ENCODE measurements at regions not wholly inside any gene's neighbourhood (a gene's known extent, or its start where the extent isn't known, plus 50 kb on each side); places are given as distances from the start of the nearest gene placed in this dataset.

GRCh38 chr5:107263387-107264018 lies 407.2 kb downstream of the EFNA5 start:
- no peak for DNase-seq (ENCODE audit: low read depth)

DNA sequence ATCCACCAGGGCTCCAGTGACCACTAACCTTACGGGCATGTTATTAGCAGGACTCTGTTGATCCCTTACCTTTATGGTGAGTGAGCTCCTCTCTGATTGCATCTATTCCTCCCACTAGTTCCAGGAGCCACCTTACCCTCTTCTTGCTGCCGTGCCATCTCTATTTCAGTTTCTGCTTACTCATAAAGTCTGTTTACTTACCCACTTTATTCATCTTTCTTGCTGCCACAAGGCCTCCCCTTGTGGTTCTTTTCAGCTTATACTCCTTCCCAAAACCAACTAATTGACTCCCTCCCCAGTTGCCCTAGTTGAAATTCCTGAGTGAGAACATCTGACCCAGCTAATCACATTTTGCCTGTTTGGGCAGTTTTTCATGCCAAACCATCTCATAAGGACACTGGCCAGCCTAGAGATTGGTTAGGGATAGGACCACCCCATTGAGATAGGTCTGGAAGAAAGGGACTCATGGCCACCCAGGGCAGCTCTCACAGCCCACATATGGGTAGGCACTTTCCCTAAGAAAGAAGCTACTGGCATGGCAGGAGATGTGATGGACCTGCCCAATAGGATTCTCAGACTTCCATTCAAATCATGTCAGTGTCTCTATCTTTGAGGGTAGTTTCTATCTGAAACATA lies 412.7 kb downstream of the EFNA5 start:
- no peak for DNase-seq (ENCODE audit: low read depth)

DNA sequence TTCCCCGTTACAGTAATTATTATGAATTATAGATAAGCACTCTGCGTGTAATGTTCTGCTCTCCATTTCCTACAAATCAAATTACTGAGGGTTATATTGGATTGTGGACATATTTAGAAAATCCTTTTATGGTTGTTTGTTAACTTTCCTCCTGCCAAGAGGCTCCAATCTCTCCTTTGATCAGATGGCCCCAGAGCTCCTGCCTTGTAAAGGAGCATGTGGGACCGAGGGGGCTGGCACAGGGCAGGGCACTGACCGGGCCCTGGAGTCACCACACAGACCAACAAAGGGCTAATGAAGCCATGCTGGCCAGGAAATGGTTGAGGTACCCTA lies 415.9 kb downstream of the EFNA5 start:
- no peak for DNase-seq (ENCODE audit: low read depth)

DNA sequence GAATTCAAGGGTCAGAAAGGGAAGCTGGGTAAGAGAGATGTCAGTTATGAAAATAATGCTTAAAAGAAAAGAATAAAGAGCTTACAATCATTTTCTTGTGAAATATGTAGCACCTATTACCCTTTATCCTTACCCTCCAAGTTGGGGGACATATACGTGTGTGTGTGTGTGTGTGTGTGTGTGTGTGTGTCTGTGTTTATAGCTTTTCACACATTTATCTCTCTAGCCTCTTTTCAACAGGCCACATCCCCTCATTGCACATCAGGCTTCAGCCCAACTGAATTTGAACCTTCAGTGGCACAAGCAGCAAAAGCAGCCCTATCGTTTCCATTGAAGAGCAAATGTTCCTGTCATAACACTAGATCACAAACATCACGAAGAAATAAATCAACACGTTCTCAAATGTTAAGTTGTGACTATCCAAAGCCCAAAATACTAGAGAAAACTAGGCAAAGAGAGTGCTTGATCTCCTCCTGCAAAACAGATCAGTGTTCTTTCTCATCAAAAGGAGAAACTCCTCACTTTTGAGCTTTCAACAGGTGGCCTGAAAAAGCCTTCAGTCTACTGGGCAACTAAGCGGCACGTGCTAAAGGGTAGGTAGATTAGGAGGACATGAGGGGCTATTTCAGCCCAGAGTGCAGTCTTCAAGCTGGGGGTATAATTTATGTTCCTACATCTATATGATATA lies 416.4 kb downstream of the EFNA5 start:
- DNase-seq (ENCODE audit: low read depth) = no peak

DNA sequence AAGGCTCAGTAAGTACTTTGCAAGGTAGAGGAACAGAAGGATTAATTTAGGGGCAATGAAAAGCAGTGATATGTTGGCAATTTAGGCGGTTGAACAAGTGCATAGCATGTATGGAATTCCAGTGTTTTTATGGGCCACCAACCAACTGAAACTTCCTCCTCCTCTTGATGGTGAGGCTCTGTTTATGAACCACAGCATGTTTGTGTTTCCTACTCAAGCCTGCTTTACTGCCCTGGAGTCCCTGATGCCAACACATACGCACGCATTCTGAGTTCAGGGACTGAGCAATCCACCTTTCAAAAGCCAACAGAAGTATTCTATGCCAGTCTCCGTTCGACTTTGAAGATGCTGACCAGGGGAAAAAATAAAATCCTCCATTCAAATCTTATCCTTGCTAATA lies 417.5 kb downstream of the EFNA5 start:
- no peak for DNase-seq (ENCODE audit: low read depth)

DNA sequence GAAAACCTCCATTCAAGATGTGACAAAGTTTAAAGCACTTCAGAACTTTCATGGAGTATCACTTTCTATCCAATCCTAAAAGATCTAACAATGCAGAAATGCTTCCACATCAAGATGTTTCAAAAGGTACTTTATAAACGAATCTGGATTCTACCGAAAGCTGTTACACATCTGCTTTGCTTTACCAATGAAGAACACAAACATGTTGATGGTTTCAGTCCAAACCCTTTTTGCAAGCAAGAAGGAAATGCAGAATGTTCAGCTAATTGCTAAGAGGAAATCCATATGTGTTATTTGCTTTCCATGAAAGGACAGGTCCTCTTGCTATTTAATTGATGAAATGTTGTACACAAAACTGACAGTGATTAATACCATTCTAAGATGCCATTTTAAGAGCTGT lies 419.6 kb downstream of the EFNA5 start:
- DNase-seq (ENCODE audit: low read depth) = no peak

- DNase-seq (ENCODE audit: low read depth) = no peak
Observed at GRCh38 chr5:107248066-107248695, 422.6 kb downstream of the EFNA5 start.

- DNase-seq (ENCODE audit: low read depth) = no peak
Observed at GRCh38 chr5:107247427-107247826, 423.3 kb downstream of the EFNA5 start.

DNA sequence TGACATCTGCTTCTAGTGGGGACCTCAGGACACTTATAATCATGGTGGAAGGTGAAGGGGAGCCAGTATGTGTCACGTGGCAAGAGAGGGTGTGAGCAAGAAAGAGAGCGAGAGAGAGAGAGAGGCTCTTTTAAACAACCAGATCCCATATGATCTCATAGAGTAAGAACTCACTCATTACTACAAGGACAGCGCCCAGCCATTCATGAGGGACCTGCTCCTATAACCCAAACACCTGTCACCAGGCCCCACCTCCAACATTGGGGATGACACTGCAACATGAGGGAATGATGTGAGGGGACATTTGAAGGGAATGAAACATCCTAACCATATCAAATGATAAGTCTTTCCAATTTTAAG lies 427.5 kb downstream of the EFNA5 start:
- DNase-seq (ENCODE audit: low read depth) = no peak

GRCh38 chr5:107242411-107243219 lies 428.1 kb downstream of the EFNA5 start:
- DNase-seq (ENCODE audit: low read depth) = no peak

DNA sequence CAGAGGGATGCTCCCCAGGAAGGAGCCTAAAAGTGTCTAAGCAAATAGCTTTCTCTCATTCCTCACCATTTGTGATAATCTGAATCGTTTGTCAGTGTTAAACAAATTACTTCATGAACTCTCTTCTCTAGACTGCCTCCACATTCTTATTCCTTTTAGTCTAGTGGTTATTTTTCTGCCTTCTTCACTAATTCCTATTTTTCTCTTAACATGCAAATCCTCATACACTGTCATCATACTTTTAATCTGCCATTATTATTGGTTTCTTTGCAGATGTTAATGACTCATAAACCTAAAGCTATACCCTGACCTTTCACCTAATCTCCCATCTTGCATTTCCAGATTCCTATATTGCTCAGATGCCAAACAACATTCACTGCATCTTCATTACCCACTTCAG lies 428.9 kb downstream of the EFNA5 start:
- no peak for DNase-seq (ENCODE audit: low read depth)

DNA sequence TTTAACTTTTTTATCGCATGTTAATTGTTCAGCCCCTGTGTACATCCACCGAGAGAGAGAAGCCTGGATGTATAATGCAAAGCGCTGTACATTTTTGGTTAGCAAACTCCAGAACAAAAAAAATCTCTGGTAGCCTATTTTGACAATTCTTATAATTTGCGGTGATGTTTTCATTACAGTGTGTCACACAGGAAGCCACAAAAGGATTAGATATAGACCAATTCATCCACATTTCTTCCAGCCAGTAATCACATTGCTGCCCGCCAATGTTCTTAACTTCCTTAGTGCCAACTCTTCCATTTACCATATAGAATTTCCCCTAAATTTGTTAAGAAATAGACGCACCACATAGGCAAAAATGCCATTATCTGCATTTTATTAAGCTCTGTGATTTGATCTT lies 435.6 kb downstream of the EFNA5 start:
- DNase-seq (ENCODE audit: low read depth) = no peak

DNA sequence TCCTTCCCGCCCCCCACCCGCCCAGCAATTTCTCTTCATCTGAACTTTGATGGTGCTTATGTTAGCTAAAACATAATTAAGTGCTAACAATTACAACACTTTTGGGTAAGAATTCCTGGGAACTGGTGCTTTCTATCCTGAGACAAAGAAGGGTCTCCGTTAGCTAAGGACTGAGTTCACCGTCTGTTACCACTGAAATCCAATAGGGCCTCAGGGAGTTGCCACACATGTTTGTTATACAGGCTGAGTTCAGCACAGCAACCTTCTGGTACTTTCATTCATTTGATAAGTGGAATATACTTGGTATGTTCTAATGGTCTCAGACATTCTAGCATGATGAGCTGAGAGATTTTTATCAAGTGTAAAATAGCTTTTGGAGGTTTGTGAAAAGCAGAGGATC lies 437.9 kb downstream of the EFNA5 start:
- no peak for DNase-seq (ENCODE audit: low read depth)

GRCh38 chr5:107232293-107232692 lies 438.4 kb downstream of the EFNA5 start:
- DNase-seq (ENCODE audit: low read depth) = no peak

DNA sequence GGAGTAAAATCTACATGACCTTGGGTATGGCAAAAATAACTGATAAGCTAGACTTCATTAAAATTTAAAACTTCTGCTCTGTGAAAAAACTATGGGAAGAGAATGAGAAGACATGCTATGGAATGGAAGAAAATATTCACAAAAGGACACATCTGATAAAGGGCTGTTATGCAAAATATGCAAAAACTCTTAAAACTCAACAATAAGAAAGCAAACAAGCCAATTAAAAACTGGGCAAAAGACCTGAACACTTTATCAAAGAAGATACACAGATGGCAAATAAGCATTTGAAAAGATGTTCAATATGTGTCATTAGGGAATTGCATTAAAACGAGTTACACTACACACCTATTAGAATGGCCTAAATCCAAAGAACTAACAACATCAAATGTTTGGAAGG lies 439.5 kb downstream of the EFNA5 start:
- DNase-seq (ENCODE audit: low read depth) = no peak

DNA sequence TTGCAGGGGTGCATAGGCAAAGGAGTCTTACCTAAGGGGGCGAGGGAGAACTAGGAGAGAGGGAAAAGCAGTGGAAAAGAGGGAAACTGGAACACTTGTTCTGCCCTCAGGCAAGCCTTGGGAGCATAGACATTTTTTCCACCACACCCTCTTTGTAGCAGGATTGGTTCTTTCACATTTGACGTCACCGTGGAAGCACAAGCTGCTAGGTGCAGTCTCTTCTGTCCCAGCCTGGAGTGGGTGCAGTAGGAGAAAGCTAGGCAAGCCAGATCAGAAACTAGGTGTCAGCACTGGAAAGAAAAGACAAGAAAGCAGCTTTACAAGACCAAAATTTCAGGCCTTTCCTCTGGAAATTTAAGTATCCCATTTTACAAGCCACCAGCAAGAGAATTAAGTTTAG lies 440.4 kb downstream of the EFNA5 start:
- no peak for DNase-seq (ENCODE audit: low read depth)

- DNase-seq (ENCODE audit: low read depth) = no peak
Observed at GRCh38 chr5:107228226-107228625, 442.5 kb downstream of the EFNA5 start.

DNA sequence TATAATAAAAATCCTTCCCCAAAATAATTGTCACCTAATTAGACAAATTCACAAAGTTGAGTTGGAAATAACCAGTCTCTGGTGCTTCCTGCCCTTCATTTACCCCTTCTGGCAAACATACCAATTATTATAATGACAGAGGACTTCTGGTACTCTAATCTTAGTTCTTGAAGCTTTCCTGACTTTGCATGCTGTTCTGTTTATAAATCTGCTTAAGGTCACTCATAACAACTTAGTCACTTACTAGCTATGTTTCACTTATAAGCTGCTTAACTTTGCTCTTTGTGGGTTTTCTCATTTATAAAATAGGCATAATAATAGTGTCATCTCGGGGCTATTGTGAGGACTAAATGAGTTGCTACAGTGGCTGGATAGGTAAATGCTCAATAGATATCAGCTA lies 446.5 kb downstream of the EFNA5 start:
- DNase-seq (ENCODE audit: low read depth) = no peak

- DNase-seq (ENCODE audit: low read depth) = no peak
Observed at GRCh38 chr5:107223066-107223465, 447.7 kb downstream of the EFNA5 start.

DNA sequence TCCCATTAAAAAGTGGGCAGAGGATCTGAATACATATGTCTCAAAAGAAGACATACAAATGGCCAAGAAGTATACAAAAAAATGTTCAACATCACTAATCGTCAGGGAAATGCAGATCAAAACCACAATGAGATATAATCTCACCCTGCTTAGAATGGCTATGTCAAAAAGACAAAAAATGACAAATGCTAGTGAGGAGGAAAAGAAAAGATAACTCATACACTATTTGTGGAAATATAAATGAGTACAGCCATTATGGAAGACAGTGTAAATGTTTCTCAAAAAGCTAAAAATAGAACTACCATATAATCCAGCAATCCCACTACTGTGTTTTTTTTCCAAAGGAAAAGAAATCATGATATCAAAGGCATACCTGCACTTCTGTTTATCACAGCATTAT lies 450.7 kb downstream of the EFNA5 start:
- DNase-seq (ENCODE audit: low read depth) = no peak

- no peak for DNase-seq (ENCODE audit: low read depth)
Observed at GRCh38 chr5:107218457-107219193, 452.1 kb downstream of the EFNA5 start.

DNA sequence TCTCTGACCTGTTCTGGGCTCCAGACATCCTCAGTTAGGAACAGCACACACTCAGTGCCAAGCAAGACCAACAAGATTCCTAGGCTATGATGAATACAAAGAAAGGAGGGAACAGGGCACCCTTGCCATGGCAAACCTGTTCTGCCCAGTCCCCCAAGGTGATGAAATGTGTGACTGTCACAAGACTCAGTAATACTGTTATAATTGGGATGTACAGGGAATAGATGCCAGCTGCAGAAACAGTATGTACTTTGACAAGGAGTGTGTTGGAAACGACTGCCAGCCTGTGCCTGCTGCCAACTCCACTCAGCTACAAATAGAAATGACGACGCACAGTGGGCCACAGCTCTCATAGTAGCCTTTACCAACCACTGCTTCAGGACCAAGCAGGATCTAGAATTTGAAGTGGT lies 453.0 kb downstream of the EFNA5 start:
- no peak for DNase-seq (ENCODE audit: low read depth)
